NOMO-1 (cell line): ENCODE measurements at regions not wholly inside any gene's neighbourhood (a gene's known extent, or its start where the extent isn't known, plus 50 kb on each side); places are given as distances from the start of the nearest gene placed in this dataset.

Experiments
- DNase-seq, 2 experiments: peaks; one replicate each; lab custom pipeline; 2025; ENCODE audit not compliant: unreplicated experiment in 2 of 2; lab: John Stamatoyannopoulos, UW

- peak; percentile 47 to 87 for DNase-seq
These were observed 236.0 kb upstream of the NRP1 start for GRCh38 chr10:33570495-33570894.

DNA sequence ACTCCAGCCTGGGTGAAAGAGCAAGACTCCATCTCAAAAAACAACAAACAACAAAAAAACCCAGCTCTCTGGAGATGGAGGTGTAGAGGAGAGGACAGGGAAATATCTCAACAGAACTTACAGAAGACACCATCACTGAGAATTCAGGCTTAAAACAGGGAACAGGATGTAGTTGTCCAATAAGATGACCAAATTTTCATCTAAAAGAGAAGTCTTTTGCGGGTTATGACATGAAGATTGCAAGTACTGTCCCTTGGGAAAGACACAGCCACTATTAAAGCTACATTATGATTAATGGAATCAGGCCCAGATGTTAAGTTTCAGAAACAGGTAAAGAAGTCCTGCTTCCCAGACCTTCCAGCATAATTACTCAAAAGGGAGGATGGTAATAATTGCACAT lies 235.2 kb upstream of the NRP1 start:
- no peak for DNase-seq

- no peak for DNase-seq
These were observed 232.0 kb upstream of the NRP1 start for GRCh38 chr10:33566426-33566825.

- no peak for DNase-seq
These were observed 231.5 kb upstream of the NRP1 start for GRCh38 chr10:33566001-33566400.

- DNase-seq, result no peak
These were observed 230.8 kb upstream of the NRP1 start for GRCh38 chr10:33565231-33565630.

DNA sequence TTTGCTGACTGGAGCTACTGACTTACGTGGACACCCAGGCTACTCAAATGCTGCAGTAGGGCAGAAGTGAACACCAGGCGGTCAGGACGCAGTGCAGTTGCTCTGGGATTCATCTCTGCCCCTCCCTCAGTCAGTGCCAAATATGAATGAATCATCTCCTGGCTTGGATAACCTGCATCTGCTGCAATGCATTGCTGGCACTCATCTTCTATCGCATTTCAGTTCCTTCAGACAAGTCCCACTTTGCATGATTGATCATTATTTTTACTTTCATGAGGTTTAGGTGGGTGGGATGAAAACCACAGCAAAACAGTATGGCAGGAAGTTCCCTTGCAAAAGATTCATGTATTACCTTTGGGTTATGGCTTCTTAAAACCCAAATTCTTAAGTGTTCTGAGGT lies 224.6 kb upstream of the NRP1 start:
- DNase-seq, result no peak

DNA sequence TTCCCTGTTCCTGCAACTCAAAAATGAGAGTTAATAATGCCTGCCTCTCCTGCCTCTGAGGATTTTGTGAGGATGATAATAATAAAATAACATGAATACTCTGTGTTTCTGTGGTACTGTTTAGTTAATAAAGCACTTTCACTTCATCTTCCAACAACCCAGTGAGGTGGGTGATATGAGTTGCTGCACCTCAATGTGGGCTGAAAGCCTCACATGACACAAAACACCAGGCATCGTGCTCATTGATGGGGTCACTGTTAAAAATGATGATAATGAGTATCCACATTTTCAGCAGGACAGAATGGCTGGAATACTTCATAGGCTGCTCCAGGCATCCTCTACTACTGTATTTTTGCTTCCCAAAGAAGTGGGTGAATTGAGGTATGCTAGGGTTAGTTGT lies 222.8 kb upstream of the NRP1 start:
- DNase-seq, result no peak

DNA sequence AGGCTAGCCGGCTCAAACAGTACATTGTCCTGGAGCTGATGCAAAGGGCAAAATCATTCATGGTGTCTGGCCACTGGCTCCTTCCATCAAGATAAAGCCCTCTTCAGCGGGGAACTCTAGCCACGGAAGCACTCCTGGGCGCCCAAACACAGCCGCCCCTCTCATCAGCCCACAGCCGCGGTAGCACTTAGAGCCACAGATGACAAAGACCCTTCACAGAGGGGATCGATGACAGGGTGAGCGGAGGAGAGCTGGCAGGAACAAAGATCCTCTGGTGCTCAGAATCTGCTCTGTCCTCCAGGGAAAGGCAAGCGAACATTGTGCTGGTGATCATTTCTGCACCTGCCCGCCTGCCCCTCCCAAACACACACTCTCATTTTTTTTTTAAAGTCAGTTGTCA lies 222.2 kb upstream of the NRP1 start:
- DNase-seq, result no peak

DNA sequence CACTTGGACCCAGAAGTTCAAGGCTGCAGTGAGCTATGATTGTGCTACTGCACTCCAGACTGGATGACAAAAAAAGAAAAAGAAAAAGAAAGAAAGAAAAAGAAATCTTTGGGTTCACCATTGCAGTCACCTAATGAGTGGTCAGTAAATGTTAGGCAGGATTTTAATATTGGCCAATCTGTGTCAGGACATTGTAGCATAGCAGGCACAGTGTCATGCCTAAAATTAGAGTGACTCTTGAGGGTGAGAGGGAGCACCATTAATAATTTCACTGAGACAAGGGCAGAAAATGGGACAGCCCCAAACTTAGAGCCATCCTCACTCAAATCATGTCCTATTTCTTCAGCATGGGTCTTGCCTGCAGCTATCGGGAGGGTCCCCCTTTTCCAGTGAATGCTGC lies 221.6 kb upstream of the NRP1 start:
- no peak for DNase-seq

DNA sequence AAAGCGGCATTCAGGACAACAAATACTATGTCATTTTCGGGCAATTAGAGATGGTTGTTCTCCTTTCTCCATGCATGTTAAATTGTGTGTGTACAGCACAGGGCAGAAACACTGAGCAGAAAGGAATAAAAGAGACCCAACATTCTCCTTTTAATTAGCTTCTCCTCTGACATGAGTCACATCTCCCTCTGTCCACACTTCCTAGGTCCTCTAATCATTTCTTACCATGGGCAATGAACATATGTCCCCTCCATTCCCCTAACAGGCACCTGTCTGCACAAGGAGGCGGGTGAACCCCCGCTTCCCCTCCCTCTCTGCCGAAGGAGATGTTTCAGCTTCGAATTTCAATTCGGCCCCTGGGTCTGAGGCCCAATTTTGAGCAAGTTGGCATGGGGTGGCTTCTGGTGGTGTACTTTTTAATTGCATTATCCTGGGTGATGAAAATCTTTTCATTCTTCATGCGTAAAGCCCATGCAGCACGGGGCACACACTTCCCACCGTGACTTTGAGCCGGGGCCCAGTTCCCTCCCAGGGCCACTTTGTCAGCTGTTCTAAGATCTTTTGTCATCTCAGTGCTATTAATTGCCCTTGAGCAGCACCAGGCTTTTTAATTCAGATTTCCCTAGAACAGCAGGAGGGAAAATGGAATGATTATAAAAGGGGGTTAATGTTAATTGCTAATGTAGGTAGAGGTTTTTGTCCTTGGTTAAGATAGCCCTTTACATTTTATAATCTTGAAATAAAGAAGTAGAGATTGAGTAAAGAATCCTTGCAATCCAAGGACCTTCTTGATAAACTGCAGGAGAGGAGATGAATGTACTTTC lies 219.5 kb upstream of the NRP1 start:
- no peak for DNase-seq

DNA sequence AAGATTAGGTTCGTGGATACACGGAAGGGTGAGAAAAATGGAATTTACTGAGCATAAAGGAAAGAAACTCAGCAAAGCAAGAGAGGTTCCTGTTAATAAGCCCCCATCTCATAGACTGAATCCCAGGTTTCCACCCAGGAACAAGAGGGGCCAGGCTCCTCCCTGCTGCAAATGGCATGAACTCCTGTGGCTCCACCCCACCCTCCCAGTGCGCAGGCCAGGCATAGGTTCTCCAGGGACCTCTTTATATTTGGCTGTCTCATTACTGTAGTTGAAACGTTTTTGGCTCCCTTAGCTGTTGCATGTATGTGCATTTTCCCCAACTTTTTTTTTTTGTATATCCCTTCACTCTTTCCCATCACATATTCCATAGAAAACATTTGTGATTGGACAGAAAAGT lies 217.8 kb upstream of the NRP1 start:
- DNase-seq, result no peak

GRCh38 chr10:33550811-33551210 lies 216.3 kb upstream of the NRP1 start:
- no peak for DNase-seq

GRCh38 chr10:33547976-33548375 lies 213.5 kb upstream of the NRP1 start:
- no peak for DNase-seq

GRCh38 chr10:33546031-33546430 lies 211.6 kb upstream of the NRP1 start:
- no peak for DNase-seq

- DNase-seq, result no peak
These were observed 208.5 kb upstream of the NRP1 start for GRCh38 chr10:33542752-33543505.

- no peak for DNase-seq
These were observed 204.6 kb upstream of the NRP1 start for GRCh38 chr10:33539116-33539515.

- DNase-seq, result no peak
These were observed 202.6 kb upstream of the NRP1 start for GRCh38 chr10:33537066-33537465.

- DNase-seq, result no peak
These were observed 202.0 kb upstream of the NRP1 start for GRCh38 chr10:33536508-33536907.

- no peak for DNase-seq
These were observed 201.4 kb upstream of the NRP1 start for GRCh38 chr10:33535866-33536265.

DNA sequence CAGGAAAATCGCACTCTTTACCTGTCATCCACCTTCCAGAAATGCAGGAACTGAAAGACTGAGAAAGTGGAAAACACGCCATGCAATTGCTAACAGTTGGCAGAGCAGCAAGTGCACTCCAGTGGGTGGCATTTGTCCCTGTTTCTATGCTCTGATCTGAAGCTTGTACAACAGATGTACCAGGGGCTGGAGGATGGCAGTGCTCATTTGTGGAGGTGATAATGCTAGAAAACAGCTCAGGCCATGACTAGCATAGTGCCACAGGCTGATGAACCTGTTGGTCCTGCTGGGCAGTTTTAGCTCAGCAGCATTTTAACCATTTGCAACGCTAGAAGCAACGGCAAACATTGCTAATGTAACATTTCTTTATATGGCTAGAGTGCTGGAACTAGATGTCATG lies 199.9 kb upstream of the NRP1 start:
- DNase-seq, result no peak

GRCh38 chr10:33533612-33534011 lies 199.1 kb upstream of the NRP1 start:
- DNase-seq, result no peak

- DNase-seq, result no peak
These were observed 198.4 kb upstream of the NRP1 start for GRCh38 chr10:33532901-33533300.
